H1 (cell line): ENCODE measurements at regions not wholly inside any gene's neighbourhood (a gene's known extent, or its start where the extent isn't known, plus 50 kb on each side); places are given as distances from the start of the nearest gene placed in this dataset.

Experiments
- CBX8 ChIP-seq: fragments of 300-800, 300-1000 bp; sonication (generic); IDR thresholded peaks from 2 replicates; pipeline ENCODE4 v1.7.1; 2016; ENCODE audit warnings: low read depth, low read length, borderline replicate concordance
- CHD1 ChIP-seq: IDR thresholded peaks from 2 replicates; pipeline ENCODE4 v1.6.1; 2012; ENCODE audit warnings: low read depth, low read length, improper control_type of control experiment
- NRF1 ChIP-seq: IDR thresholded peaks from 2 replicates; pipeline ENCODE4 v1.6.1; 2011; ENCODE audit warnings: mild to moderate bottlenecking, low read depth, low read length, improper control_type of control experiment
- PHF8 ChIP-seq: fragments of 200-600 bp; sonication (generic); conservative IDR thresholded peaks from 2 replicates; pipeline ENCODE4 v1.7.1; 2012; ENCODE audit warnings: low read depth, mild to moderate bottlenecking, inconsistent platforms, low read length, moderate library complexity
- RFX5 ChIP-seq: IDR thresholded peaks from 2 replicates; pipeline ENCODE4 v1.6.1; 2011; ENCODE audit warnings: low read depth, low read length, improper control_type of control experiment, borderline replicate concordance
- SAP30 ChIP-seq: fragments of 300-600 bp; sonication (generic); IDR thresholded peaks from 2 replicates; pipeline ENCODE4 v1.7.1; 2012; ENCODE audit warnings: low read length, moderate library complexity, mild to moderate bottlenecking, inconsistent platforms; ENCODE audit not compliant: insufficient read depth, insufficient replicate concordance
- SRF ChIP-seq: IDR thresholded peaks from 2 replicates; pipeline ENCODE4 v1.6.1; 2011; ENCODE audit warnings: mild to moderate bottlenecking, low read depth, low read length, moderate library complexity

DNA sequence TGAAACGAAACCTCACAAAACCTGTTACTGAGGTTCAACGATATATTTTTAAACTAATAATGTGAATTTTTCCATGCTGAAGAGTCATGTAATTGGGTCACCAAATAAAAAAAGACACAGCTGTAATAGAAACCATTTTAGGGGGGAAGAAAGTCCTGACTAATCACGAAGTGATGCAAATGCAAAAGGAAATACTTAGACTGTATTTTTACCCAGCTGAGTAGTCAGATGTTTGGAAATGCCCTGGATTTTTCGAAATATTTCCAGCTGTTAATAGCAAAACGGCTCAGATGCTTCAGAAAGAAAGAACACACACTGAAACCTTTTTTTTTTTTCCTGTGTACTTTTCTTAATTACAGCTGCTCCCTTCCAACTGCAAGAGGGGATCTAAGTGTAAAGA, 210.3 kb downstream of the SETD4 start (continued):
- TF ChIP-seq CHD1: no peak
- TF ChIP-seq CBX8: no peak
- no peak for TF ChIP-seq NRF1
- no peak for TF ChIP-seq SRF
- no peak for TF ChIP-seq SAP30
- TF ChIP-seq RFX5: no peak
- TF ChIP-seq PHF8: no peak
